ENCODE measurements at regions not wholly inside any gene's neighbourhood (a gene's known extent, or its start where the extent isn't known, plus 50 kb on each side); places are given as distances from the start of the nearest gene placed in this dataset.

DNA sequence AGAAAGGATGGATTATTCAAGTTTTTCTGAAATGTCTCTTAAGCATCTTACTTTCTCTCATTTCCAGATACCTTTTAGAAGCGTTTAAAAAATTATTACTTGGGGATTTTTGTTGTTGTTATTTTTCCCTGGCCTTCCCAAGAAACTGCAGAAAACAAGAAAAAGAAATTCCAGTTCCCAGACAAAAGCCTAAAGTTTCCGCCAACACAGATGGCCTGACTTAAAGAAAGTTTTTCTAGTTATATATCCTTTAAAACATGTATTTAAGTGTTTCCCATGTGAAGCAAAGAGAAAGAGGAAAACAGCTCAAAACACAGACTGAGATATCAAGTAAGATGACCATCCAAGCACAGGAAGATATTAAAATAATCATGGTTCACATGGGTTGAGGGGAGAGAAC, 401.7 kb upstream of the MAF start:
- TF ChIP-seq, protein P1, sequence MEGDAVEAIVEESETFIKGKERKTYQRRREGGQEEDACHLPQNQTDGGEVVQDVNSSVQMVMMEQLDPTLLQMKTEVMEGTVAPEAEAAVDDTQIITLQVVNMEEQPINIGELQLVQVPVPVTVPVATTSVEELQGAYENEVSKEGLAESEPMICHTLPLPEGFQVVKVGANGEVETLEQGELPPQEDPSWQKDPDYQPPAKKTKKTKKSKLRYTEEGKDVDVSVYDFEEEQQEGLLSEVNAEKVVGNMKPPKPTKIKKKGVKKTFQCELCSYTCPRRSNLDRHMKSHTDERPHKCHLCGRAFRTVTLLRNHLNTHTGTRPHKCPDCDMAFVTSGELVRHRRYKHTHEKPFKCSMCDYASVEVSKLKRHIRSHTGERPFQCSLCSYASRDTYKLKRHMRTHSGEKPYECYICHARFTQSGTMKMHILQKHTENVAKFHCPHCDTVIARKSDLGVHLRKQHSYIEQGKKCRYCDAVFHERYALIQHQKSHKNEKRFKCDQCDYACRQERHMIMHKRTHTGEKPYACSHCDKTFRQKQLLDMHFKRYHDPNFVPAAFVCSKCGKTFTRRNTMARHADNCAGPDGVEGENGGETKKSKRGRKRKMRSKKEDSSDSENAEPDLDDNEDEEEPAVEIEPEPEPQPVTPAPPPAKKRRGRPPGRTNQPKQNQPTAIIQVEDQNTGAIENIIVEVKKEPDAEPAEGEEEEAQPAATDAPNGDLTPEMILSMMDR (IDR thresholded peaks at IDR 0.05): no peak
- no peak for TF ChIP-seq POLR2A (IDR thresholded peaks at IDR 0.05)
